SU-DHL-6 (cell line): ENCODE measurements at regions not wholly inside any gene's neighbourhood (a gene's known extent, or its start where the extent isn't known, plus 50 kb on each side); places are given as distances from the start of the nearest gene placed in this dataset.

ENCODE experiments used
- EZH2phosphoT487 ChIP-seq: fragments of 200-600 bp; sonication (generic), shearing (Covaris generic); conservative IDR thresholded peaks from 2 replicates; pipeline ENCODE4 v1.6.1; 2018; ENCODE audit warnings: mild to moderate bottlenecking, antibody characterized with exemption, low read length, moderate library complexity, mixed read lengths
- TF ChIP-seq, protein P1 (sequence below): fragments of 200-600 bp; sonication (generic); IDR thresholded peaks from one replicate; pipeline ENCODE4 v1.5.1; 2017; ENCODE audit warnings: antibody characterized with exemption, mild to moderate bottlenecking, low read length, moderate library complexity; ENCODE audit not compliant: insufficient read depth, poor library complexity, severe bottlenecking

DNA sequence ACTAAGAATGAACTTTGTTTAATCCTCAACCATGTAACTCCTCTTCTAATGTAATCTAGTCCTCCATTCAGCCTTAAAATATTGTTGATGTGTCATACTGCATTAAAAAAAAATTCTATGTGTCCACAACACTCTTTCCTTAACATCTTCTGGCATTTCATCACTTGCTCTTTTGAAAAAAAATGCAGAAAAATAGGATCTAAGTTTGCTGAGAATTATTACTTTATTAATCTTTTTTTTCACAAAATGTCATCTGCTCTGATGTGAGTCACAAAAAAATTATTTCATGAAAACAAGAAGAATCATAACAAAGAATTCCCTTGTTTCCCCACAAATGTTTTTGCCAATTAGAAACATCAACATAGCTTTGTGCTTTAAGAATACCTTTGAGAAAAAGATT is 410.1 kb upstream of the MGAT4C start:
- TF ChIP-seq, protein P1, sequence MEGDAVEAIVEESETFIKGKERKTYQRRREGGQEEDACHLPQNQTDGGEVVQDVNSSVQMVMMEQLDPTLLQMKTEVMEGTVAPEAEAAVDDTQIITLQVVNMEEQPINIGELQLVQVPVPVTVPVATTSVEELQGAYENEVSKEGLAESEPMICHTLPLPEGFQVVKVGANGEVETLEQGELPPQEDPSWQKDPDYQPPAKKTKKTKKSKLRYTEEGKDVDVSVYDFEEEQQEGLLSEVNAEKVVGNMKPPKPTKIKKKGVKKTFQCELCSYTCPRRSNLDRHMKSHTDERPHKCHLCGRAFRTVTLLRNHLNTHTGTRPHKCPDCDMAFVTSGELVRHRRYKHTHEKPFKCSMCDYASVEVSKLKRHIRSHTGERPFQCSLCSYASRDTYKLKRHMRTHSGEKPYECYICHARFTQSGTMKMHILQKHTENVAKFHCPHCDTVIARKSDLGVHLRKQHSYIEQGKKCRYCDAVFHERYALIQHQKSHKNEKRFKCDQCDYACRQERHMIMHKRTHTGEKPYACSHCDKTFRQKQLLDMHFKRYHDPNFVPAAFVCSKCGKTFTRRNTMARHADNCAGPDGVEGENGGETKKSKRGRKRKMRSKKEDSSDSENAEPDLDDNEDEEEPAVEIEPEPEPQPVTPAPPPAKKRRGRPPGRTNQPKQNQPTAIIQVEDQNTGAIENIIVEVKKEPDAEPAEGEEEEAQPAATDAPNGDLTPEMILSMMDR: no peak
- TF ChIP-seq EZH2phosphoT487: no peak
